IPS-18c (cell line): ENCODE measurements at regions not wholly inside any gene's neighbourhood (a gene's known extent, or its start where the extent isn't known, plus 50 kb on each side); places are given as distances from the start of the nearest gene placed in this dataset.
"Not testable (repeated sequence)": the region's sequence is repeated elsewhere in the genome, so short reads cannot be mapped to it uniquely, and the experiment has no call there.

ENCODE experiments used
- H3K4me3 ChIP-seq: 2 replicates; pipeline ENCODE4 v1.7.0; 2013; ENCODE audit warnings: low read depth, mild to moderate bottlenecking, low read length, moderate library complexity; ENCODE audit not compliant: insufficient read depth
- H3K9me3 ChIP-seq: one replicate; pipeline ENCODE4 v1.6.1; 2013; ENCODE audit warnings: mild to moderate bottlenecking, low read length, moderate library complexity; ENCODE audit not compliant: control insufficient read depth, insufficient read depth

GRCh38 chr16:66260522-66261254 lies 105.8 kb upstream of the CDH5 start:
- H3K4me3 ChIP-seq: no peak overlapping the region
- H3K9me3 ChIP-seq: no peaks in the 10 kb centered on the region

GRCh38 chr16:66258916-66259845 lies 107.3 kb upstream of the CDH5 start:
- H3K9me3 ChIP-seq: no peaks in the 10 kb centered on the region
- no peak overlapping the region for H3K4me3 ChIP-seq

GRCh38 chr16:66256919-66257318 lies 109.6 kb upstream of the CDH5 start:
- Histone ChIP-seq H3K9me3 (no peaks in the 10 kb centered on the region), H3K4me3 (no peak overlapping the region)

- H3K9me3 ChIP-seq: no peaks in the 10 kb centered on the region
- no peak overlapping the region for H3K4me3 ChIP-seq
Observed at GRCh38 chr16:66255647-66256046, 110.8 kb upstream of the CDH5 start.

GRCh38 chr16:66254751-66255150 lies 111.7 kb upstream of the CDH5 start:
- Histone ChIP-seq H3K4me3 (no peak overlapping the region), H3K9me3 (no peaks in the 10 kb centered on the region)

GRCh38 chr16:66254106-66254505 lies 112.4 kb upstream of the CDH5 start:
- H3K9me3 ChIP-seq: no peaks in the 10 kb centered on the region
- no peak overlapping the region for H3K4me3 ChIP-seq

- H3K9me3 ChIP-seq: no peaks in the 10 kb centered on the region
- no peak overlapping the region for H3K4me3 ChIP-seq
Observed at GRCh38 chr16:66251476-66252160, 114.9 kb upstream of the CDH5 start.

GRCh38 chr16:66250686-66251431 lies 115.6 kb upstream of the CDH5 start:
- H3K4me3 ChIP-seq: no peak overlapping the region
- H3K9me3 ChIP-seq: no peaks in the 10 kb centered on the region

- H3K4me3 ChIP-seq: no peak overlapping the region
Observed at GRCh38 chr16:66247516-66248481, 118.7 kb upstream of the CDH5 start.

GRCh38 chr16:66245868-66246267 lies 120.6 kb upstream of the CDH5 start:
- Histone ChIP-seq H3K9me3 (no peaks in the 10 kb centered on the region), H3K4me3 (no peak overlapping the region)

More at GRCh38 chr16:66247516-66248481, 118.7 kb upstream of the CDH5 start:
- no peaks in the 10 kb centered on the region for H3K9me3 ChIP-seq

GRCh38 chr16:66245072-66245471 lies 121.4 kb upstream of the CDH5 start:
- Histone ChIP-seq H3K4me3 (no peak overlapping the region), H3K9me3 (no peaks in the 10 kb centered on the region)

GRCh38 chr16:66242672-66243071 lies 123.8 kb upstream of the CDH5 start:
- H3K9me3 ChIP-seq: no peaks in the 10 kb centered on the region

GRCh38 chr16:66242206-66242605 lies 124.3 kb upstream of the CDH5 start:
- not testable (repeated sequence) for H3K9me3 ChIP-seq, H3K4me3 ChIP-seq

More at GRCh38 chr16:66242672-66243071, 123.8 kb upstream of the CDH5 start:
- H3K4me3 ChIP-seq: no peak overlapping the region

GRCh38 chr16:66240631-66241395 lies 125.7 kb upstream of the CDH5 start:
- H3K4me3 ChIP-seq: no peak overlapping the region
- no peaks in the 10 kb centered on the region for H3K9me3 ChIP-seq

GRCh38 chr16:66240088-66240487 lies 126.4 kb upstream of the CDH5 start:
- H3K4me3 ChIP-seq: no peak overlapping the region
- H3K9me3 ChIP-seq: no peaks in the 10 kb centered on the region
